T-helper 1 cell treated with Interleukin-12 subunit alpha and Interleukin-12 subunit beta and Interleukin-4 antibody, amounts not matched to agents 30 ng/mL and 1 ng/mL, for 36 hours (primary cell): ENCODE measurements at regions not wholly inside any gene's neighbourhood (a gene's known extent, or its start where the extent isn't known, plus 50 kb on each side); places are given as distances from the start of the nearest gene placed in this dataset.
"Not testable (repeated sequence)": the region's sequence is repeated elsewhere in the genome, so short reads cannot be mapped to it uniquely, and the experiment has no call there.

ENCODE experiments used
- intact Hi-C: fragments of 100-400 bp; cut with micrococcal nuclease; formaldehyde crosslinking; loops from one replicate; pipeline ENCODE4 v1.15.1; 2024

DNA sequence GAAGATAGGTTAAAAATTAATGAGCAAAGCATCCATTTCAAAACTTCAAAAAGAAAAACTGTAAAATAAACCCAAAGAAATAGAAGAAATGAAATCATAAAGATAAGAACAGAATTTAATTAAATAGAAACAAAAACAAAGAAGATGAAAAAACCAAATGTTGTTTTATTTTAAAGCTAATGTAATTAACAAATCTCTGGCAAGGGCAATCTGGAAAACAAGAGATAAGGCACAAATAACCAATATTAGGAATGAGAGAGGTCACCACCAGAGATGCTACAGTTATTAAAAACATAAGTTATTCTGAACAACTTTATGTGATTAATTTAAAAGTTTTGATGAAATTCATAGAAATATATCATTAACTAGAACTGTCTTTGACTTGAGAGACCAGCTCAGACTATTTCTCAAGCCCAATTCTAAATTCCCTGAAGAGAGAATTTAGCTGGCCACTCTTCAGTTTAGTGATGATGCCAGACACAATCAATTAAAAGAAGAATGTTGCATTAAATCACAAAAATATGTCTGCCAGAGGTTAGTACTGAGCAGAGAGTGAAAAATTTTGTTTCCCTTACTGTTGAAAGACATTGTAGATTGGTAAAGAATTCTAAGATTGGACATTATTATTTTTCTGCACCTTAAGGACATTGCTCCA lies 227.4 kb upstream of the VLDLR start:
- intact Hi-C loops = not testable (repeated sequence)

DNA sequence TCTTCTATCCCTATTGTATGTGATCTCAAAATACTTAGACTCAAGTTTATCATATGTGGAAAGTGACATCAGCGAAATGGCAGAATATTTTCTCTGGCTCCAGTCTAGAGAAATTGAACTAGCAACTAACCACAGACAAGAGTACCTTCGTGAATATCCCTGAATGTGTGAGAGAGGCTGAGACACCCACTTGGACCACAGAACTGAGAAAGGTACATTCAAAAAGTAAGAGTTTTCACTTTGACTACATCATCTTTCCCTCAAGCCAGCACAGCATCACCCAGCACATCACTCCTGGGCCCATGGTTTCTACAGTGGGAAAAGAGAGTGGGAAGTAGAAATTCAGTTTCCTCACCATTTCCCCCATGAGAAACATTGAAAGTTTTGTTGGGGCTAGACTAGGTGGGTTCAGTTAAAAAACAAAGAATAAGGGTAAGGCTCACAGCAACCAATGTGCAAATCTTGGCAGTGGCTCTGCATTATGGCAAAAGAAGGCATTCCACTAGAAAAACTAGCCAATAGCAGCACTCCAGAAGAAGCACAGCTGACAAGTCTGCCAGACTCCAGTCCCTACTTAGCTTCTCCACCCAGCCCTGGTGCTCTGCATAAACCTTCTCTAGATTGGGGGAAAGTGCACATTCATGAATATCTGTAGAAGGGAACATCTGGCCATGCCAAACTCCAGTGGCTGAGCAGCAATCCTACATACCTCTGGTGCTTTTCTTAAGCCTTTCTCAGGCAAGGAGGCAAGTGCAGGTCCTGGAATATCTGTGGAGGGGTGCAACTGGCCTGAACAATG lies 225.6 kb upstream of the VLDLR start:
- intact Hi-C loops = no loop called here

DNA sequence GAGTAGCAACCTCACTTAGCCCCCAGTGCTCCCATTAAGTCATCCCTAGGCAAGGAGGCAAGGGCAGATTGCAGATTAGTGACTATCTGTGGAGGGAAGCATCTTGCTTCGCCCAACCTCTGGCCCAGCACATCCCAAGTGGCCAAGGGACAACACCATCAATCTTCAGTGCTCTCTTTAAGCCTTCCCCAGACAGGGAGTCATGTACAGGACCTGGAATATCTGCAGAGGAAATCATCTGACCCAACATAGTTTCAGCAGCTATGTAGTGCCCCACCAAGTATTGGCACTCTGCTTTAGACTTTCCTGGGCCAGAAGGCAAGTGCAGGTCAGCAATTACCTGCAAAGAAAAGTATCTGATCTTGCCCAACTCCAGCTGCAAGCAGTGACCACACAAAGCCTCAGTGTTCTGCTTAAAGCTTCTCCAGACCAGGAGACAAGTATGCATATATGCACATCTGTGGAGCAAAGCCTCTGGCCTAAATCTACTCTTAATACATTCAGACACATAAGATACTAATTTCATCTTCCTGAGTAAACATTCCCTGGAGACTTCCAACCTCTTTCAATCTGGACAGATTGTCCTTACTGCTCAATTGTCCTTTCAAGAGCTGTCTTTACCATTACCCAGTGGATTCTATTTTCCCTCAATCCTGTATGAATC lies 224.8 kb upstream of the VLDLR start:
- intact Hi-C loops = no loop called here

DNA sequence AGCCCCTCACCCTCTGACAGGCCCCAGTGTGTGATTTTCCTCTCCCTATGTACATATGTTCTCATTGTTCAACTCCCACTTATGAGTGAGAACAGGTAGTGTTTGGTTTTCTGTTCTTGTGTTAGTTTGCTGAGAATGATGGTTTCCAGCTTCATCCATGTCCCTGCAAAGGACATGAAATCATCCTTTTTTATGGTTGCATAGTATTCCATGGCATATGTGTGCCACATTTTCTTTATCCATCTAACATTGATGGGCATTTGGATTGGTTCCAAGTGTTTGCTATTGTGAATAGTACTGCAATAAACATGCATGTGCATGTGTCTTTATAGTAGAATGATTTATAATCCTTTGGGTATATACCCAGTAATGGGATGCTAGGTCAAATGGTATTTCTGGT lies 223.7 kb upstream of the VLDLR start:
- intact Hi-C loops = not testable (repeated sequence)

DNA sequence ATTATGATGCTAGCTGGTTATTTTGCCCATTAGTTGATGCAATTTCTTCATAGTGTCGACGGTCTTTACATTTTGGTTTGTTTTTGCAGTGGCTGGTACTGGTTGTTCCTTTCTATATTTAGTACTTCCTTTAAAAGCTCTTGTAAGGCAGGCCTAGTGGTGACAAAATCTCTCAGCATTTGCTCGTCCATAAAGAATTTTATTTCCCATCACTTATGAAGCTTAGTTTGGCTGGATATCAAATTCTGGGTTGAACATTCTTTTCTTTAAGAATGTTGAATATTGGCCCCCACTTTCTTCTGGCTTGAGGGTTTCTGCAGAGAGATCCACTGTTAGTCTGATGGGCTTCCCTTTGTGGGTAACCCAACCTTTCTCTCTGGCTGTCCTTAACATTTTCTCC lies 219.8 kb upstream of the VLDLR start:
- intact Hi-C loops = not testable (repeated sequence)

DNA sequence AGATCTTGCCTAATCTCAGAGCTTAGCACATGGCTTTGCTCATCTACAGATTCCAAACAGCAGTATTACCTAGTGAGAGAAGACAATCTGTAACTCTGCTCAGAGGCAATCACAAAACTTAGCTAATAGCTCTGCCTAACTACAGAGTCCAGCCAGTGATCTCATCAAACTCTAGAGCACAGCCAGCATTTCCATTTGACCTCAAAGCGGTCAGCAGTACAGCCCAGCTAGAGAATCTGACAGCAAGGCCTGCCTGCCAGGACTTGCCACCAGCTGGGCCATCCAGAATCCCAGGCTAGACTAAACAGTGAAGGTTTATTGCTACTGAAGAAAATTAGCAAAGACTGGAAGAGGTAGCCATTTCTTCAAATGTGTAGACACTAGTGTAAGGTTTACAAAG lies 217.9 kb upstream of the VLDLR start:
- intact Hi-C loops = no loop called here

DNA sequence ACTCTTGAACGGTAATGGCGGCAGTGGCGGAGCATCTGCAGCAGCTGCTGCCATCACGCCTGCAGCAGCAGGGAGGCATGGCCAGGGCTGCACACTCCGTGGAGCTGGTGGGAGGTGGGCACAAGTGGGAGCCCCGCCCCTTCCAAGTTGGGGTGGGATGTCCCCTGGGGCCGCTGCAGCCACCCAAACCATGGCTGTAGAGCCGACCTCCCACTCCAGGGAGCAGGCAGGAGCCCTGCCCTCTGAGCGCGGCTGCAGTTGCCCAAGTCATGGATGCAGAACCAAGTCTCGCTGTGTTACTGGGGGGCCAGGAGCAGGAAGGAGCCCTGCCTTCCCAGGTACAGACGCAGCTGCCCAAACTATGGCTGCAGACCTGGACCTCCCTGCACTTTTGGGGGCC lies 215.3 kb upstream of the VLDLR start:
- intact Hi-C loops = no loop called here

DNA sequence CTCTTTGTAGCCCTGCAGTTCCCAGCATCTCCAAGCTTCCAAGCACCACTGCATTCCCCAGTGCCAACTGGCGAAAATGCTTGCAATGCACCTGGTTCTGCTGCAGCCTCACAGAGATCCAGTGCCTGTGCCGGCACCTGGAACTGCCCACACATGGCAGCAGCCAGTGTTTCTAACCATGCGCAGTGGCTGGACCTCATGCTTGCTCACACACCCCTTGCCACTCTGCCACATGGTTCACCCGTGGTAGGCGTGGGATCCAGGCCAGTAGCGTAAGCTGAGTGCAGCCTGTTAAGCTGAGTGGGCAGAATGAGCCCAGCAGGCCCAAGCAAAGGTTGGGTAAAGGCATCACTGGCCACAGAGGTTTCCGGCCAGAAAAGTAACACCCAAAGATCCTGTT lies 214.1 kb upstream of the VLDLR start:
- intact Hi-C loops = no loop called here

DNA sequence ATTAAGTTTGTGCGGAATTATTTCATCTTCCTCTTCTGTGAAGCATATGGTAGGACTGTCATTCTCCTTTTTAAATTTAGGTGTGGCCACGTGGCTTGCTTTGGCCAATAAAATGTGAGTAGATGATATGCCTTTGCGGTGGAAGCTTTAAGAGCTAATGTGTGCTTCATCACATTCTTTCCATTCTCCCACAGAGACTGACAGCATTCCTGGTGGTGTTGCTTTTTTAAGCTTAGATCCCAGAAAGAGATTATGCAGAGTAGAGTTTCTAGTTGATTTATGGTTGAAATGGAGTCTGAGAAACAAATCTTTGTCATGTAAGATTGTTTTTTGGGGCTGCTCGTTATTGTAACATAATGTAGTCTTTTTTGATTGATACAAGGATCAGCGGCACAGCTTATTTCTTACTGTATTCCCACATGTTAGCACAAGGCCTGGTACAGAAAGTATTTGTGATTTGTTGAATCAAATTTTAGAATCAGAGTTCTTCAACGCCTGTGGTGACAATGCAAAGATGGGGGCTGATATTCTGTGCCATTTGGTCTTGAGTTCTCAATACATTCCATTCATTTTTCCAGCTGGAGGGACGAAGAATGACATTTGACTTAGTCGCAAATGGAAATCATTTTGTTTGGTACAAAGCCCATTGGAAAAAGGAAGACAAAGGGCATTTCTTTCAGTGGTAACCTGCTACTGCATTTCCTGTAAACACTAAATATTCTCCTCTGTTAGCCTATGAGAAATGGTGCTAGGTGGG lies 209.9 kb upstream of the VLDLR start:
- intact Hi-C loops = no loop called here

DNA sequence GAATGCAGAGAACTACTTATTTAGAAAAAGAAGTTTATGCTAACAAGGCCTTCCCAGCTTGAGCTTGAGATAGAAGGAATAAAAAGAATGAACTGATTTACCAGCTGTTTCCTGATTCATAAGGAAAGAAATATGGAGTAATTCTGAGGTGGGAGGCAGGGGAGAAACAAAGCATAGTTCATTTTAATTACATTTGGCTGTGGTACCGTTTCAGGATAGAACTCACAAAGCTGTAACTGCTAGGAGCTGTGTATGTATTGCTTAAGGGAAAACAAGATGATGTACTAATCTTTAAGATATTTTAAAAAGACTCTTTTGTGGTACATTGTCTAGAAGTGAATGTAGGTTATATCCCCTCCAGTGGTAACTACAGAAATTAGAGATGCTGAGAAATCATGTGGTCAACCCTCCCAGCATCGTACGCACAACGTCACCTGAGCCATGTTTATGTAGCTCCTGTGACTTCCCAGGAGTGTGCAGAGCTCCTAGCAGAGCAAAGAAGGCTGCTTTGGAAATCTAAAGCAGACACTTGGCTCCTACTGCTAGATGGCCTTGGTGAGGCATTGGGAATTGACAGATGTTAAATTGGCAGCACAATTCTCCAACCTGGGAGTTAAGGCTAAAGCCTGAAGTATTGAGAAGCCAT lies 208.3 kb upstream of the VLDLR start:
- intact Hi-C loops = no loop called here

DNA sequence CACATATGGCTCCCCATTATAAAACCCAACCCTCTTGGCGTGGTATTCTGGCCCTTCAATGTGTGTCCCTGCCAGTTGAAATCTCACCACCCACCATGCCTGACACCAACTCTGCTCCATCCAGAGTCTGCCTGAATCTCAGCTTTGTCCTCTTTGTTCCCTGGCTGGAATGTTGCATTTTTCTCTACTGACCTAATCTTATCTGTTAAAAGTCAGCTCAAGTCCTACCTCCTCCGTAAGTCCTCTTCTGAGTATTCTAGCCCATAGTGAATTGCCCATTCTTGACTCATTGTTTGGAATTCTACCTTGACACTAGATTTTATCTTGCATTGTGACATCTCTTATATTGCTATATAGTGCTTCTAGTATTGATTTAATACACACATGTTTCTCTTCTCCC lies 207.1 kb upstream of the VLDLR start:
- intact Hi-C loops = no loop called here

DNA sequence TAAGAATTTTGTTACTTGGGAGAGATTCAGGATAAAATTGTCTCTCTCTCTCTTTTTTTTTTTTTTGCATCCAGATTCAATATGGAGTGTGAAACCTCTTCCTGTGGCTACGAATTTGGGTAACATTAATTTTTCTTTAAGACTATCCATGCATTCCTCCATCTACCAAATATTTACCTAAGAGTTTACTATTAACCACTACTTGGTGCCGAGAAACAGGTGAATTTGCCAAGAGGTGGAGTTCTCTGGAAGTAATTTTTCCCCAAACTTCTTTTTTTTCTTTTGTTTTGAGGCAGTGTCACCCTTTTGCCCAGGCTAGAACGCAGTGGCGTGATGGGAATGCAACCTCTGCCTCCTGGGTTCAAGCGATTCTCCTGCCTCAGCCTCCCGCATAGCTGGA lies 206.3 kb upstream of the VLDLR start:
- intact Hi-C loops = no loop called here

DNA sequence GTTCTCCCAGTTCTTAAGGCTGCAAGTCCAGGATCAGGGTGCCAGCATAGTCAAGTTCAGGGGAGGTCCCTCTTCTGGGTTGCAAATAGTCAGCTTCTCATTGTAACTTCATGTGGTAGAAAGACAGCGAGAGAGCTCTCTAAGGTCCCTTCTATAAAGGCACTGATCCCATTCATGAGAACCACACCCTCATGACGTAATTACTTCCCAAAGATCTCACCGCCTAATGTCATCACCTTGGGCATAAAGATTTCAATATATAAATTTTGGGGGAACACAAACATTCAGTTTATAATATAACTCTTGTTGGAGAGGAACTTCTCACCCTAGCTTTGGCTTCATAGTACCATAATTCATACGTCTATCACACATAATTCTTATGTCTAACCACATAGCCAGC lies 203.9 kb upstream of the VLDLR start:
- intact Hi-C loops = no loop called here

DNA sequence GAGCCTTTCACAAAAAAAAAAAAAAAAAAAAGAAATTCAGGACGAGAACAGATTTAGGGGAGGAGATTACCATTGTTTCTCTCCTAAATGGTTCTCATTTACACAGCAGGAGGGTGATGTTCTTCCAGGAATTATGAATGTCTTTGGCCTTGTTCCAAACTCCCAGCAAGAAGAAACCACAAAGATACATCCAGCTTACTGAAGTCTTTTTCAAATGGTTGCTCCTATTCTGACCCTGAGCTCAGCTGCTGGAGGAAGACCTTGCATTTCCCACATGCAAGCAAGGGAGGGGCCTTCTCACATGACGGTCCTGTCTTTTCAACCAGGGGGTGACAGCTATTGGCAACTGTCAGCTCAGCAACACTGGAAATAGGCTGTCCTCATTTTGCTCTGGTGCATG lies 203.0 kb upstream of the VLDLR start:
- intact Hi-C loops = no loop called here

DNA sequence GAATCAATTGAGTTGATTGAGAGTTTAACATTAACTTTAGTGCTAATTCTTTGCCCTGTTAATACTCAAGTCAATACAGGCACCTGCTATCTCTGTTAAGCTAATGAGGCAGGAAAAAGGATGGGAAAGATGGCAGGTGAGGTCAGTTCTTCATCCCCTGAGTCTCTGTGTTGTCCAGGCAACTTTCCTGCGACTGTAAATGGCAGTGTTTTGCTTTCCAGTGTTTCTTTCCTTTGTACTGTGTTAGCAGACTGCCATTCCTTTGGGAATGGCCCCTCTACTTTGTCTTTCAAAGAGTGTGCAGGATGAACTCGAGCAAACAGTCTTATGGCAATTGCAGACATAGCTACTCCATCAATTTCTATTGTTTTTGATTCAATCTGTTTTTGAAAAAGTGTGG lies 202.2 kb upstream of the VLDLR start:
- intact Hi-C loops = no loop called here

DNA sequence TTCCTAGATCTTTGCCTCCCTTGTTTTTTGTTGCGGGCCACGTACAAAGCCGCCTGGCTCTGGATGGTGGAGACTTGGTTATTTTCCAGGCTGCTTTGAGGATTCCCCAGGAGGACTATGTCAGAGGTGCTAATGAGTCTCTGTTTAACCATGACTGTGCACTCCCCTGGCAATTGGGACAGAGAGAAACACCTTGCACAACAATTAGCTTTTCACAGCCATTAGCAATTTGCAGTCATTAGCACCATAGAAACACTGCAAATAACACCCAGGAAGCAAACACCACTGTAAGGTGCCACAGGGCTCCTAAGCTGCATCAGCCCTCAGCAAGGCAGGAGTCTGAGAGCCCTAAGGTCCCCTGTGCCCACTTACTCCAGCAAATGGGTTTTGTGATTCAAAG lies 201.0 kb upstream of the VLDLR start:
- intact Hi-C loops = no loop called here

DNA sequence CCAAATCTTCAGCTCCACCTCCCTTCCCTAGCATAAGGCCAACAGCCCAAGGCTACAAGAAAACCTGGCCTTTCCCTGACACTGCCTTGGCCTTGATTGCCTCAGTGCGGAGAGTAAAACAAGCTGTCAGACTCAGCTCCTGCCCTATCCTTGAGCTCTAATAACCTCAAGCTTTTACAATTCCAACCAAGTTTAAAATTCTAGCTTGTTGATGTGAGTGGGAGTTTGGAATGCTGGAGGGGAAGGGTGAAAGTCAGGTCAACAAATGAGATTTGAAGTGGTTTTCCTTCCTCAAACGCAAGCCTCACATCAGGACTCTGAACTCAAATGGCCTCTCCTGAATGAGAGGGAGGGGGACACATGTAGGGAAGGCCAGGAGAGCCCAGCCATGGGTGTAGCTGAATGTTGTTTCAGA lies 197.0 kb upstream of the VLDLR start:
- intact Hi-C loops = no loop called here

DNA sequence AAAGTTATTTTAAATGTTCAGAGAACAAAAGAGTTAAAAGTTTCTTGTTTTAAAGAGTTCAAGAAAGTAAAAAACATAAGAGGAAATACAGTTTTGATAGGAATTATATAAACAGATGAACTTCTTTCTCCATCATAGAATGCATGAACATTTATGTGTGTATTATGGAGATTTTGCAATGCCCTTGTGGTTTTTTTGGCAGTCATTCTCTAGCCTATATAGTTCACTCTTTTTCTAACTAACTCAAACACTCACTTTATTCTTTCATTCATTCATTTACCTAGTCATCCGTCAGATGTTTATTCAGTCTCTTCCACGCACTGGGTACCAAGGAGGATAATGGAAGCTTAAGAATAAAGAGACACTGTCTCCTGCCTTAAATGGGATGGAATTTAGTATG lies 195.9 kb upstream of the VLDLR start:
- intact Hi-C loops = no loop called here

DNA sequence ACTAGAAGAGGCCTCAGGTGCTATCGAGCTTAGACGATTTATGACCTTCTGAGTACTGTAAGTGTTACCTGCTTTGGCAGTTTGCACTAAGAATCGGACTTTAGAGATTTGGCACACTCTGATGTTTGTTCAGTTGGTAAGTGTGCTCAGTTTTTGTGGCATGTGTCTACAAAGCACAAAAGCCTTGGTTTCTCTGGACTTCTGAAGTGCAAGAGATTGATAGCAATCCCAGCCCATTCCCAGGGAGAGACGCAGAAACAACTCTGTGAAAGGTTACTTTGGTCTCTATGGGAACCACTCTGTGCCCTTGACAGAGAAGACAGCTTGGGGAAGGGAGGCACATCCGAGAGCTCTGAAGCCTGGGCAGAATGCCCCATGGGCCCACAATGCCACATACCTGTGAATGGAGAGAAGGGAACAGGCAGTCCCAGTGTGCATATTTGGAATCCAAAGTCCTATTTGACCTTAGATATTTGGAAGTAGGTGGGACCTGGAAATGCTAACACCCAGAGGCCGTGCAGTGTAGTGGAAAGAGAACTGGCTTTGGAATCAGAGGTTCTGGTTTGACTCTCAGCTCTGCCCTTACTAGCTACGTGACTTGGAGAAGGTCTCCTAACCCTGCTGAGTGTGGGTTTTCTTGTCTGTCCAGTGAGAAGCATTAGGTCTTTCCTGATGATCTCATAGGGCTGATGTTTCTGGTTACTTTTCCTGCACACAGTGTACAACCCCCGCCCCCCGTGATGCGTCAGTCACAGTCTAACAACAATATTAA lies 194.3 kb upstream of the VLDLR start:
- intact Hi-C loops = no loop called here

DNA sequence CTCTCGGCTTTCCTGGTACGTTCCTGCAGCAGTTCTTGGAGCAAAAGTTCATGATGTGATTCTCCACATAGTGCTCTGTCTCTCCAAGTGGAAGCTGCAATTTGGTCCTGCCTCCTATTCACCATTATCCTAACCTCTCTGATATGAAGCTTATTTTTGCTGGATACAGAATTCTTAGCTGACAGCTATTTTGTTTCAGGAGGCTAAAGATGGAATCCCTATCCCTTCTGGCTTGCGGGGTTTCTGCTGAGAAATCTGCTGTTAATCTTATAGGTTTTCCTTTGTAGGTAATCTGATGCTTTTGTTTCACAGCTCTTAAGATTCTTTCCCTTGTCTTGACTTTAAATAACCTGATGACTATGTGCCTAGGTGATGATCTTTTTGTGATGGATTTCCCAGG lies 181.6 kb upstream of the VLDLR start:
- intact Hi-C loops = no loop called here

DNA sequence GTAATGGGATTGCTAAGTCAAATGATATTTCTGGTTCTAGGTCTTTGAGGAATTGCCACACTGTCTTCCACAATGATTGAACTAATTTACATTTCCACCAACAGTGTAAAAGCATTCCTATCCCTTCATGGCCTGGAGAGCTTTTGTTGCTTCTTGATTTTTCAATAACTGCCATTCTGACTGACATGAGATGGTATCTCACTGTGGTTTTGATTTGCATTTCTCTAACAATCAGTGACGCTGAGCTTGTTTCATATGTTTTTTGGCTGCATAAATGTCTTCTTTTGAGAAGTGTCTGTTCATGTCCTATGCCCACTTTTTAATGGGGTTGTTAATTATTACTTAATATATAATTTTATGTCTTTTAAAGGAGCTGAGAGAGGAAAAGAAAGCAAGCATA lies 177.7 kb upstream of the VLDLR start:
- intact Hi-C loops = not testable (repeated sequence)
